GM11168 (cell line): ENCODE measurements at regions not wholly inside any gene's neighbourhood (a gene's known extent, or its start where the extent isn't known, plus 50 kb on each side); places are given as distances from the start of the nearest gene placed in this dataset.

Experiments used
- in situ Hi-C: fragments of 300-500 bp; cut with MboI; formaldehyde crosslinking; loops from one replicate; pipeline ENCODE4 v1.12.0; 2022; ENCODE audit warnings: low sequenced_read_pairs; ENCODE audit not compliant: unreplicated experiment

DNA sequence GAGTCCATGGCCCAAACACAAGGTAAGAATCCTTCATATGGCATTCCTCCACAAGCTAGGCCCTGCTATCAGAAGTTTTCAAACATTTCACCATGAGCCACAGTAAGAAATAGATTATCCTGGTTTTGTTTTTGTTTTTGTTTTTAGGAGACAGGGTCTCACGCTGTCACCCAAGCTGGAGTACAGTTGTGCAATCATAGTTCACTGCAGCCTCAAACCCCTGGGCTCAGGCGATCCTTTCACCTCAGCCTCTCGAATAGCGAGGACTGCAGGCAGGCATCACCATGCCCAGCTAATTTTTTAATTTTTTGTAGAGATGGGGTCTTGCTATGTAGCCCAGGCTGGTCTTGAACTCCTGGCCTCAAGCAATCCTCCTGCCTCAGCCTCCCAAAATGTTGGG, 218.8 kb downstream of the TOMM20 start:
- in situ Hi-C loops, result no loop called here

DNA sequence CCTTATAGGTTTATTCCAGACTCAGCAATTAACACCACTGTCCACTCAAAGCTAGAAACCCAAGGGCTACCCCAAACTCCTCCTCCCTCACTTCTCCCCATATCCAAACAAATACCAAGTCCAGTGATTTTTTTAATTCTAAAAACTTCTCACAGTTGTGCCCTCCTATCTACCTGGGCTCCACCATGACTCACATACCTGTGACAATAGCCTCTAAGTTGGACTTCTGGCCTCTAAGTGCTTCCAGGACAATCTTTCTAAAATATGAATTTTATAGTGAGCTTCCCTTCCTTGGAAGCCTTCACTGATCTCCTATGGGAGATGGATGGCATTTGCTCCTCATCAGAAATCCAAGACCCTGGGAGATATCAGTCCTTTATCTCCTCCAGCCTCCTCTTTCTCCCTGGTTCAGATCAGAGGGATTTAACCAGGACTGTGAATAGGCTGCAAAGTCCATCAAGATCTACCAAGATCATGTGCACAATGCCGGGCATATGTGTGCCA, 219.3 kb downstream of the TOMM20 start:
- in situ Hi-C loops, result no loop called here

DNA sequence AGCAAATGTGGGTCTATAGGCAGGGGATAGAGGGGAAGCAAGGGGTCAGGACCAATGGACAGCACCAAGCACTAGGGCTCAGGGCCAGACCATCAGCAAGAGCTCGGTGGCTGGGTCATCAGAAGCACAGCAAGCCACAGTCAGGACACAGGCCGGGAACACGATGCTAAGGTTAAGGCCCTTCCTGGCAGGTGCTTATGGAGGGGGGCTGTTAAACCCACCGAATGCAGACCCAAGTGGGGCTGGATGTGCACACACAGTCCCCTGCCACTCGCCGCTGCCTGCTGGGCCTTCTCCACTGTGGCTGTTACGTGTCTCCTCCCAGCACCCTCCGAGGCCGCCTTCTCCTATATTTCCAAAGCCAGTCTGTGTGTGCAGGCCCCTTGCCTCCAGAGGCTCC, 220.1 kb downstream of the TOMM20 start:
- in situ Hi-C loops, result no loop called here

DNA sequence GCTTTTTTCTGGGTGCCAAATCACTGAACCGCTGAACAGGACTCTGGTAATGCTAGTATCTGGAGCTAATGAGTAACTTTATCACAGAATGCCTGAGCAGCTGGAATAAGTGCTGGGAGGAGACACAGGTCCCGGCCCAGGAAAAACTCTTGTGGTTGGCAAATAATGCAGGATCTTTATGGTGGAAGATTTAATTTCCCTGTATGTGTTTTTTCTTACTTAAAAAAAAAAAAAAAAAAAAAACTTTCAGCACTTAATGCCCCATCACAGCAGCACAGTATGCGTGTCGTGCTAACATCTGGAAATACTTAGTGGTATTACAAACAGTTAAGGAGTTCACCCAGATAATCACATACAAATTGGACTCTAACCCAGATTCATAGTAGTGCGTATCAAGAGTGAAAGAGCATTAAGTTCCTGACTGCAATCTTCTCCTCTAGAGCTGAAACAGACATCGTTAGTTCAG, 220.7 kb downstream of the TOMM20 start:
- in situ Hi-C loops, result no loop called here

DNA sequence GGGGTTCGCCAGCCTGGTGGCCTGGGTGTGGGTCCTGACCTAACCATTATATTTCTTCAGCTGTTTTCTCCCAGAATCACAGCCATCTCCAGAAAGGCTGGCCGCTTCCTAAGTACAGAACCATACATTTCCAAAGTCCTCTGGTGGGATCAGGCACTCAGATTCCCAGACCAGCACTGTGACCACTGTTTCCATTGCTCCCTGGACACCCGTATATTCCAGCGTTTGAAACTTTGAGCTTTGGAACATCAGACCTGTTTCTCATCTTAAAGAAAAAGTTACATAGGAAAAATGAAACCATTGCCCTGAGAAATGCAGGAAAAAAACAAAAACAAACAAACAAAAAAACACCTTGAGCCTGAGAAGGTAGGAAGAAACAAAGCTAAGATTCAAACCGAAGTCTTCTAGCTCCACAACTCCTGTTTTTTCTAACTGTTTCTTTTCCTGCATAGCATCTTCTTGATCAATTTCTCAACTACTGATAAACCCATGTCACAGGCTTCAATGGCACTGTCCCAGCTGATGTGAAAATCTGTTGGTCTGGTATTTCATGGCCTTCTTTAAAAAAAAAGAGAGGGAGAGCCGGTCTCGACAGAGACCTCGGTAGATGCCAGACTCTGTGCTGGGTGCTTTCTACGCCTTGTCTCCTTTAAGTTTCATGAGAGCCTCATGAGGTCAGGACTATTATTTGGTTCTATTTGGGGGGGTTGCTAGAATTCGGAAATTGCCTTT, 221.3 kb downstream of the TOMM20 start:
- in situ Hi-C loops, result no loop called here

DNA sequence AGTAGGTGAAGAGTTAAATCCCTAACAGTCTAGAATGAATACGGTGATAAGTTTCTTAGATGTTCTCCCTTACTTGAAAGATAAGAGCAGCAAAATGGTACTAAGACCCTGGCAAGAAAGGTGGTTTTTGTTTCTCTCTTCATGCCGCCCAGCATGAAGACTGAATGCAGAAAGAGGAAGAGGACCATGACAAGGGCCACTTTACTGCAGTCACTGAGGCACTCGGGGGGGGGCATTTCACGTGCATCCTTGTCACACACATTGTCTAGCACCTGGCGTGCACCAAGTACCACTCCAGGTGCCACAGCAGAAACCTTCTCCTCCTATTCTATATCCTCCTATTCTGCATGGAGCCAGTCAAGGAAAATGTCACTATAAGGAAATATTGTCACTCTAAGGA, 222.0 kb downstream of the TOMM20 start:
- in situ Hi-C loops, result no loop called here

DNA sequence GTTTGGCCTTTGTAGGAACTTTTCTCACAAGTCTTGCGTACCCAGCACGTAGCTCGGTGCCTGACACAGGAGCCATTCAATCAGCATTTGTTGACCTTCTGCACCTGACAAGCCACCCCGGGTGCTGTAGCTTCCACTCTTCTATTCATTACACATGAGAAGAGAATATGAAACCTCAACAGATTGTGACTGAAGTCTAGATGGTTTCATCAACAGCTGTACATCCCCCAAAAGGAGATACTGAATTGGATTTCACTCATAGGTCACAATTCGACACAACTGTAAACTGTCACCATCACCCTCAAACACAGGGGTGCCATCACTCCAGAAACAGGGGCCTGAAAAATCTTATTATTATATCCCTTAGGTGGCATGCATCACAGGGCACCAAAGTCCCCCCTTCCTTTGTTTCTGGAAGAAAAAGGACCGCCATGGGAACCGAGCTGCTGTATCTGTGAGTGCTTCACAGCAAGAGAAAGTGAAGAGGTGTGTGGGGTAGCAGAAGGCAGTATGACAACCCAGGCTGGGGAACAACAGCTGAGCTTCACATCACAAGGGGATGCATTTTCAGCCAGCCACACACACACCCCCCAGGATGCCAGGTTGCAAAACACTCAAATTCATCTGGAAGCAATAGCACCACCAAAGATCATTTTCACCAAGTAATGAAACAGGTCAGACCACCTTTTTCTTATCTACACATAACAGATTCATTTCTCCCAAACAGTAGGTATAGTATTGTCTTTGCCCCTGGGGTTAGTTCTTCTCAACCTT, 225.7 kb downstream of the TOMM20 start:
- in situ Hi-C loops, result no loop called here

DNA sequence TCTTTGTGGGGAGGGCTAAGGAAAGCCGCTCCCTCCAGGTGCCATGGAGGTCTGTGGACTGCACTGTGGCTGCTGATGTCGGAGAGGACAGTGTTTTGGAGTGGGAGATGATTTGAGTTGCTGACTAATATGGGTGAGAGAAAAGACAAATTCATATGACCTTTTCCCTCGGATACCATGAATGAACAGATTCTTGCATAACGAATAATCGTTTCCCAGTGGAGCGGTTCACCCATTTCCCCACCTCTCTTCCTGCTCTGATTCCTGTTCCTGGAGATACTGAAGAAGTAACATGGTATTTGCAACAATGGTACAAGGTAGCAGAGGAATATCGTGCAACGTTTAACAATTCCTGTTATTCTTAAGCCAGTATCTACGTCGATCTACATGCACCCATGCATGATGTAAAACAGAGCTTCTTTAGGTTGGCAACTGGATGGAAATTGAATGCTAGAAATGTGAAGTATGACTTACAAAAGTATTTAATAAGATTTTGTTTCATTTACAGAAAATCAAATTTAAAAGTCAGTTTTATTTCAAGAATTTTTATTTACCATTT, 227.1 kb downstream of the TOMM20 start:
- in situ Hi-C loops, result no loop called here

DNA sequence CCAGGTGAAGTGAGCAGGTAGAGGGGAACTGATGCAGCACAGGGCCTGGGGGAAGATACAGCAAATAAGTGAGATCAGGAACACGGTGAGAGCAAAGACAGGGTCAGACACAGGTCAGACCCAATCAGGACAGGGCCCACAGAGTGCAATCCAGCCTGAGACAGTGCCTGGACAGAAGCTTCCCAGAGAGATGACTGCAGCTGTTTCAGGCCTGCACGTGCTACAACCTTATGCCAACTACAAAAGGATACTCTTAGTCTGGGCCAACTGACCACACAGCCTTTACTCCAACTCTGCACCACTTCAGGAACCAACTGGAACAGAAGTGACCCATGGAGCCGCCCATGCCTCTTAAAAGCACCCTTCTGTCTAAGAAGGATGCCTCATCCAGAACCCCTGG, 228.0 kb downstream of the TOMM20 start:
- in situ Hi-C loops, result no loop called here

DNA sequence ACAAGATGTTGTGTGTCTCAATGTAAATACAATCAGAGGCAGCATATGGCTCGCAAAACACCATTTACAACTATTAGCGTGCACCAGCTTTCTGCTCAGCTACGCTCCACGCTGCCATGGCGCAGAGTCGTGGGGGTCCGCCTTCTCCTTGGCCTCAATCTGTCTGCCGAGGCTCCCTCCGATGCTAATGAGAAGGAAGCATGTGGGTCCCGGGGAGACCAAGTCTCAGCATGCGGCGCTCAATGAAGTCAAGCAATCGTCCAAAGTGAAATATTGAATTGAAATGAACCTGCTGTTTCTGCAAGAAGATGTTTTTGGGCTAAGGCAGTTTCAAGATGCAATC, 228.9 kb downstream of the TOMM20 start:
- in situ Hi-C loops, result no loop called here

DNA sequence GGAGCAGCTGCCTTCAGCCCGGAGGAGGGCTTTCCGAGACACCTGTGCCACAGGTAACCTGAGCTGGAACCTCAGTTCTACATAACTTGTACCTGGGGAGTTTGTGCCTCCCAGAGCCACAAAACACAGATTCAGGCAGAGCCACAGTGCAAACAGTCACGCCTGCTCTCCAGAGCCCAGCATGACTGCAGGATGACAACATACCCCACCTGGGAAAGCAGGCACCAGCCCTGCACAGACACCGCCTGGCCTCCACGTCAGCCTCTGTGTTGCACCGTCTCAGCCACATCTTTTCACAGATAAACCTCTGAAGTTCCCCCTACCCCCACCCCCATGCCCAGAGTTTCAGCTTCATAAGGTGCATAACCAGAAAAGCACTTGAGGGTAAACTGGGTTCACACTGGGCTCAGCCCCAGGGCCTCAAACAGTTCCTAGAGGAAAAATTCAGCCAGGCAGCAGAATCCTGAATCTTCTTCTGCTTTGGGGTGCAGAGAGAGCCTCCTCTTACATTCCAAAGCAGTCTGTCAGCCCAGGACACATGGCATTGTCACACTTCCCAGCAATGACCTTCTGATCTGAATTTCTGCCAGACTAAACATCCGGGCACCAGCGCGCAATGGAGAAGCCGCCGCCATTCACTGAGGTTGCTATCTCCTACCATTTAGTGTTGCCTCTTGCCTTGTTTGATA, 229.5 kb downstream of the TOMM20 start:
- in situ Hi-C loops, result no loop called here

DNA sequence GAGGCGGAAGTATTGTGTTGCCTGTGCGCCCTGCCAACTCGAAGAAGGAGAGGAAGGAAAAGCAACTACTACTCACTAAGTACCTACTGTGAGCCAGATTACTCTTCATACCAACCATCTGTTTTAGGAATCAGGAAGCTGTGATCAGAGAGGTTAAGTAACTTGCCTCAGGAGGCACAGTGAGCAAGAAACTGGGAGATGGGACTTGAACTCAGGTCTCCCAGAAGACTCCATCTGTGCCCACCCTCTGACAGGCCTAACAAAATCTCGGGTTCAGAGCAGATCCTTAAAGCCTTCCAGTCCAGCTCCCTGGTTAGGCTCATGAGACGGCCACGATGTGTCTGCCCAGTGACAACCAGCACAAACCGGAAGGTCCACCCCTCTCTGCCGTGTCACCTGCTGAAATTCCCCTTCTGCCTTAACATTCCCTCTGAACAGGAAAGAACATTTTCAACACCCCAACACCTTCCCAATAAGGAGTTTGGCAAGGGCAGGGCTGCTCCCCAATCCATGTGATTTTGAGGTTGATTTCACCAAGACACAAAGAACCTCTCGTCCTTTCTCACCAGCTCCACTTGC, 230.1 kb downstream of the TOMM20 start:
- in situ Hi-C loops, result no loop called here

DNA sequence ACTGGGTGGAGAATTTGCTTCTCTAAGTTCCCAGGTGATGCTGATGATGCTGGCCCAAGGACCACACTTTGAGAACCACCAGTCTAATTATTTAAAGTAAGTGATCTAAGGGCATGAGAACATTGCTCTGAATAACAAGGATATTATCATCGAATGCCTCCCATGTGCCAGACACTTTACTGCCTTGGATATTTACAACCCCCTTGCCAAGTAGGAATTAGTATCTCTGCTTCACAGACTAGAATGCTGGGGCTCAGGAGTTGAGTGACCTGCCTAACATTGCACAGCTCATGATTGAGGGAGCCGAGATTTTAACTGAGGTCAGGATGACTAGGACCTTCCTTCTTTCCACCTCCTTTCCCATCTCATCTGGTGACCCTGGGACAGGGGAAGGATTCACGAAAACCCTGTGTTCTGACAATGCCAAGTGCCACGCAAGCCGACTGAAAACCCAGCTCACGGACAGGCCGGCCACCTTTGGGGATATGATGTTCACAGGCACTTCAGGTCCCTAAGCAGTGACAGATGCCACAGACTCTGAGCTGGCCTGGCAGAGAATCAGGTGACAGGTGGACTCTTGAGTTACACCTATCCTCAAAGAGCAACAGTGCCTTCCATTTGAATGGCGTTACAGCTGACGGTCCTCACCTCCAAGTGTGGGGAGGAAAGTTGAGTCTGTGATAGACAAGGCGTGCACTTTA, 230.7 kb downstream of the TOMM20 start:
- in situ Hi-C loops, result no loop called here

DNA sequence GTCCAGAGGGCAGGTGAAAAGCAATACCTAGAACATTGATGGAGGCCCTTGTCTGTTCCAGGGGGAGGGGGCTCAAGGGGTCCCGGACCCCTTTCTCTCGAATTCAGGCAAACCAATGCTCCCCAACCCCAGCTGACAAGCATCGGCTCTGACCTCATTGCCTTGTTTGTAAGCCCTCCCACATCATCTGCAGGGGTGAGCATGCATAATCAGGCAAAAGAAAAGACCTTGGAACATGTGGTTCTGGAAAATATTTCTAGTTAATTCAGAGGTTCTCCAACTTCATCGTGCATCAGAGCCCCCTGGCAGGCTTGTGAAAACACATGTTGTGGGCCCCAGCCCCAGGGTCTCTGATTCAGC, 231.3 kb downstream of the TOMM20 start:
- in situ Hi-C loops, result no loop called here

DNA sequence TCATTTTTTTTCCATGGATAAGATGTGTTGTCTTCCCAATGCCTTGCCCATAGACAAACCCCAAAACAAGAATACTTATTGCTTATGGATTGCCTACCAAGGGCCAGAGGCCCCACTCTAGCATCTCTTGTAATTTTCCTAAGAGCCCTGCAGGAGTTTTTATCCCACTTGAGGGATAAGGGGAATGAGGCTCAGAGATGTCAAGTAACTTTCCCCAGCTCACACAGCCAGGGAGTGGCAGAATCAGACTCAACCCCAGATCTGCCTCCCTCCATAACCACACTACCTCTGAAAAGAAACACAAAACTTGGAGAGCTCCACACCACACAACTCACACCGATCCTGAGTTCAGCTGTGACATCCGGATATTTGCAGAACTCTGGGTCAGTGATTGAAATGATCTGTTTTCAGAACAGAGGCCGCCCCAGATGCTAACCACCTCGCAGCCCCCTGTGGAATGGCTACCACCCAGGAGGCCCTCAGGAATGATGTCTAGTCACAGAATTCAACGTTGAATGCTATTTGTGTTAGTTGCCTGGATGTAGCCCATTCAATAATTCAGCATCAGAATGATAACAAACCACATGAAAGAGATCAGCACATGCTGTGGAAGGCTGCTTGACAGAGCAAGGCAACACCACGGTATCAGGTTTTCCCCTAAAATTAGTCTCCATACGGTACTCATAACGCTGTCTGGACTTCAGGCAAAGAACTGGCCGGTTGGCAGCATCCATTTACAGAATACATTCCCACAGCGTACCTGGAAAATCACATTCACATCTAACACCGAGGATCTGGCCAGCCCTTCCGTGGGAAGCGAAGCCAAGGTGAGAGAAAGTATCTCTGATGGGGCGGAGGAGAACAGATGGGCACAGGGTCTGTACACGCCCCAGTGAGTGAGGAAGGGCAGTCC, 231.9 kb downstream of the TOMM20 start:
- in situ Hi-C loops, result no loop called here

DNA sequence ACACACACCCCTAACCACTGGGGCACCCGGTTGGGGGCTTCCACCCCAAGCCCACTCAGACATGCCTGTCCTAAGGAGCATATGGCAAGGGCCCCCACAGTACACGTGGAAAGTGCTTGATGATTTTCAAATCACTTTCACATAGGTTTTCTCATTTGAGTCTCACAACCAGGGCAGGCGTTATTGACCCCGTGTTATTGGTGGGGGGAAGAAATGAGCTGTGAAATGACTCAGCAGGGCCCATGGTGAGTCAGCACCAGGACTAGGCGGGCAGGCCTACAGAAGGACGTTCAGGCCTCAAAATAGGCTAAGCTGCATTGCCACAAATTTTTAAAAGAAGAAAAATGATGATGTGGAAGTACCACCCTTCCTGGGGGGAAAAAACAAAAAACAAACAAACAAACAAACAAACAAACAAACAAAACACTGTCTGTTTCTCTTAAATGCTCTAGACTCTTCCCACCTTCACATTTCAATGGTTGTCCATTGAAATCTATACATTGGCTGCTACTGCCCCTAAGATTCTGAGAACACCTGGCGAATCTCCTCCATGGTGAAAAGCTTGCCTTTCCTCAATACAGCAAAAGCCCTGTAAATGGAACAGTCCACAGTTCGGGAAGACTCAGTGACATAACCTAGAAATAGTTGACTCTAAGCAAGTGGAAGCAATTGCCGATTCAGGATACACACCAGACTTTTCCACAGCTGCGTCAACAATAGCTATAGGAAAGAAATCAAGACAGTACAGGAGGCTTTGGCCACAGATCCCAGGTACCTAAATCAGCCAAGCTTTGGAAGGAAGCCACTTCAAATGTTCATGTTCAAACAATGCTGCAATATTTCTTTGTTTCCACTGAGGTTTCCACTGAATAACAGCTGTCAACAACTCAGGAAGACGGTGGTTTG, 234.7 kb downstream of the TOMM20 start:
- in situ Hi-C loops, result no loop called here

DNA sequence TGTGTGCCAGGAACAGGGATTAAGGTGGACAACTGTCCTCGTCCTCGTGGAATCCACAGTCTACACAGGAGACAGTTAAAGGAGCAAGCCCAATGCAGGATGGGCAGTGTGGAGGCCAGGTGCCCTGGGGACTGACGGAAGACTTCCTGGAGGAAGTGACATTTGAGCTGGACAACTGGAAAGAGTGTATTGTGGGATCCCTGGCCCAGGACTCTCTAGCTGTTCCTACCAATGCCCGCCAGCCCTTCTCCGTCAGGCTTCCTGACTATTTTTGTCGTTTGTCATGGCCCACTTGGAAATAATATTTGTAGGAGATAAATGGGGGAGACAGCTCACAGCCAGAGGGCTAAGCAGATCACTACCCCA, 235.3 kb downstream of the TOMM20 start:
- in situ Hi-C loops, result no loop called here

DNA sequence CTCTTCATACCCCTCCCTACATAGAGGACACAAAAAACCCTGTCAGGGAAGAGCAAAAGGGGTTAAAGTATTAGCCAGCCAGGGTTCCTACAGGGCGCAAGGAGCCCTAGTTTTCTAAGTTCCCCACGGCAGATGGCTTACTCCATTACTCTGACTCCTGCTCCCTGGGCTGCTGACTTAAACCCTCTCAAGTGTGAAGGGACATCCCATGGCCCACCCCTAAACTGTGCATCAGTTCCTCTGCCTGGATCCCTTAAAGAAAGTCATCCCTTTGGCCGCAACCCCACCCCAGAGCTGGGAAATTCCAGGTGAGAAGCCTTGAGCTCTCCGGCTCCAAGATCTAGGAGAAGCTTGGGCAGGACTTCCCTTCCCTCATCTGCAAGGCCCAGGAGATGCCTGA, 236.0 kb downstream of the TOMM20 start:
- in situ Hi-C loops, result no loop called here
